ENCODE measurements at regions not wholly inside any gene's neighbourhood (a gene's known extent, or its start where the extent isn't known, plus 50 kb on each side); places are given as distances from the start of the nearest gene placed in this dataset.

DNA sequence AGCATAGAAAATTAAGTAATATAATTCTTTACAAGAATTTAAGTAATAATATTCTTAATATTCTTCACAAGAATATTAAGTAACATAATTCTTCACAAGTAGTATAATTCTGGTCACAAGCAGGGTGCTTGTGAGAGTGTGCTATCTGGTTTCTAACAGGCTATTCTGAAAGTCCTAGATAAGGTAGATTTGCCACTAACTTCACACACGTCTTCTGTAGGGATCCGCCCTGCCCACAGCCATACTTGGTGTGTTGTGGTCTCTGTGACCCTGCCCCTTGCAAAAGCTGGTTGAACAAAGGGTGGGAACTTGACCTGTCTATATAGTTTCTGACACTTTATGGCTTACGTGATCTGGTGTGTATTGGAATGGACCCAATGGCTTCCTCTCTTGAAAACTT, 253.4 kb upstream of the MDFIC2 start:
- TF ChIP-seq CTCF (IDR thresholded peaks at IDR 0.05 in 2 of 3, conservative IDR thresholded peaks at IDR 0.05 in 1 of 3; ENCODE audit: borderline replicate concordance in 1 of 3, insufficient read depth in 1 of 3, low read depth in 2 of 3, low read length in 2 of 3) = no peak
- no peak for TF ChIP-seq POLR2A (IDR thresholded peaks at IDR 0.05; ENCODE audit: borderline replicate concordance, extremely low read depth, insufficient read depth, insufficient read length)
- no peak for TF ChIP-seq EZH2phosphoT487 (IDR thresholded peaks at IDR 0.05; ENCODE audit: borderline replicate concordance)
- no peak for TF ChIP-seq CEBPB (IDR thresholded peaks at IDR 0.05; ENCODE audit: low read depth)
- TF ChIP-seq RAD21 (IDR thresholded peaks at IDR 0.05; ENCODE audit: low read depth) = no peak
- TF ChIP-seq, protein P1, sequence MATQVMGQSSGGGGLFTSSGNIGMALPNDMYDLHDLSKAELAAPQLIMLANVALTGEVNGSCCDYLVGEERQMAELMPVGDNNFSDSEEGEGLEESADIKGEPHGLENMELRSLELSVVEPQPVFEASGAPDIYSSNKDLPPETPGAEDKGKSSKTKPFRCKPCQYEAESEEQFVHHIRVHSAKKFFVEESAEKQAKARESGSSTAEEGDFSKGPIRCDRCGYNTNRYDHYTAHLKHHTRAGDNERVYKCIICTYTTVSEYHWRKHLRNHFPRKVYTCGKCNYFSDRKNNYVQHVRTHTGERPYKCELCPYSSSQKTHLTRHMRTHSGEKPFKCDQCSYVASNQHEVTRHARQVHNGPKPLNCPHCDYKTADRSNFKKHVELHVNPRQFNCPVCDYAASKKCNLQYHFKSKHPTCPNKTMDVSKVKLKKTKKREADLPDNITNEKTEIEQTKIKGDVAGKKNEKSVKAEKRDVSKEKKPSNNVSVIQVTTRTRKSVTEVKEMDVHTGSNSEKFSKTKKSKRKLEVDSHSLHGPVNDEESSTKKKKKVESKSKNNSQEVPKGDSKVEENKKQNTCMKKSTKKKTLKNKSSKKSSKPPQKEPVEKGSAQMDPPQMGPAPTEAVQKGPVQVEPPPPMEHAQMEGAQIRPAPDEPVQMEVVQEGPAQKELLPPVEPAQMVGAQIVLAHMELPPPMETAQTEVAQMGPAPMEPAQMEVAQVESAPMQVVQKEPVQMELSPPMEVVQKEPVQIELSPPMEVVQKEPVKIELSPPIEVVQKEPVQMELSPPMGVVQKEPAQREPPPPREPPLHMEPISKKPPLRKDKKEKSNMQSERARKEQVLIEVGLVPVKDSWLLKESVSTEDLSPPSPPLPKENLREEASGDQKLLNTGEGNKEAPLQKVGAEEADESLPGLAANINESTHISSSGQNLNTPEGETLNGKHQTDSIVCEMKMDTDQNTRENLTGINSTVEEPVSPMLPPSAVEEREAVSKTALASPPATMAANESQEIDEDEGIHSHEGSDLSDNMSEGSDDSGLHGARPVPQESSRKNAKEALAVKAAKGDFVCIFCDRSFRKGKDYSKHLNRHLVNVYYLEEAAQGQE (IDR thresholded peaks at IDR 0.05; ENCODE audit: low read depth) = no peak
- no peak for TF ChIP-seq ZFX (IDR thresholded peaks at IDR 0.05)
